ENCODE measurements at regions not wholly inside any gene's neighbourhood (a gene's known extent, or its start where the extent isn't known, plus 50 kb on each side); places are given as distances from the start of the nearest gene placed in this dataset.
"Not testable (repeated sequence)": the region's sequence is repeated elsewhere in the genome, so short reads cannot be mapped to it uniquely, and the experiment has no call there.

- ChIA-PET CTCF (interaction anchor here (1.5 kb wide), 1 partner anchor 12 kb away, joined by 5 read pairs; no protein-coding TSS in a partner anchor), POLR2A (interaction anchor here (0.6 kb wide), 1 partner anchor 348 kb away, joined by 3 read pairs; no protein-coding TSS in a partner anchor)
Observed at GRCh38 chr2:195564625-195565135, 92.3 kb upstream of the SLC39A10 start.

GRCh38 chr2:195563857-195564512, 93.0 kb upstream of the SLC39A10 start:
- ChIA-PET POLR2A (no interaction called here), CTCF (interaction anchor here (1.5 kb wide), 1 partner anchor 12 kb away, joined by 5 read pairs; no protein-coding TSS in a partner anchor)
- Histone ChIP-seq H3K9me3 (ENCODE audit: control insufficient read depth, insufficient read depth, low read depth, low read length) (no peaks in the 10 kb centered on the region), H3K36me3 (ENCODE audit: control insufficient read depth in 2 of 2, insufficient read depth in 1 of 2, low read length in 2 of 2) (no peaks in the 10 kb centered on the region), H3K4me3 (ENCODE audit: low read depth, low read length) (no peak overlapping the region), H3K4me1 (ENCODE audit: control insufficient read depth, insufficient read depth, low read length) (no peaks in the 10 kb centered on the region), H3K27ac (ENCODE audit: extremely low read depth, low read depth, low read length) (no peak overlapping the region)
- TF ChIP-seq ZNF248 (tag by site-specific recombination; IDR thresholded peaks at IDR 0.05): no peak
- no peak for TF ChIP-seq ZNF362 (tag by site-specific recombination; IDR thresholded peaks at IDR 0.05)
- TF ChIP-seq ZNF426 (tag by site-specific recombination; IDR thresholded peaks at IDR 0.05): no peak
- TF ChIP-seq ZNF521 (tag by site-specific recombination; IDR thresholded peaks at IDR 0.05): no peak
- no peak for TF ChIP-seq ZFP41 (tag by site-specific recombination; IDR thresholded peaks at IDR 0.05; ENCODE audit: borderline replicate concordance)

More at GRCh38 chr2:195564625-195565135, 92.3 kb upstream of the SLC39A10 start:
- not testable (repeated sequence) for H3K9me3 ChIP-seq (ENCODE audit: control insufficient read depth, insufficient read depth, low read depth, low read length); H3K4me1 ChIP-seq (ENCODE audit: control insufficient read depth, insufficient read depth, low read length); H3K27ac ChIP-seq (ENCODE audit: extremely low read depth, low read depth, low read length); H3K4me3 ChIP-seq (ENCODE audit: low read depth, low read length); H3K36me3 ChIP-seq (ENCODE audit: control insufficient read depth in 2 of 2, insufficient read depth in 1 of 2, low read length in 2 of 2)

- no peak overlapping the region for H3K4me3 ChIP-seq (ENCODE audit: low read depth, low read length)
- TF ChIP-seq ZNF76 (tag by site-specific recombination; IDR thresholded peaks at IDR 0.05; ENCODE audit: borderline replicate concordance, low read depth) (no peak), ZNF26 (tag by site-specific recombination; IDR thresholded peaks at IDR 0.05) (no peak), ZNF621 (tag by site-specific recombination; IDR thresholded peaks at IDR 0.05) (no peak), SCRT2 (tag by site-specific recombination; IDR thresholded peaks at IDR 0.05) (no peak), ZNF175 (tag by site-specific recombination; IDR thresholded peaks at IDR 0.05) (no peak), ZNF580 (tag by site-specific recombination; IDR thresholded peaks at IDR 0.05) (no peak), ZNF561 (tag by site-specific recombination; IDR thresholded peaks at IDR 0.05; ENCODE audit: borderline replicate concordance) (no peak), GFI1B (tag by site-specific recombination; IDR thresholded peaks at IDR 0.05) (no peak), INSM2 (tag by site-specific recombination; IDR thresholded peaks at IDR 0.05) (no peak)
- no peaks in the 10 kb centered on the region for H3K36me3 ChIP-seq (ENCODE audit: control insufficient read depth in 2 of 2, insufficient read depth in 1 of 2, low read length in 2 of 2)
- no peak overlapping the region for H3K27ac ChIP-seq (ENCODE audit: extremely low read depth, low read depth, low read length)
- H3K9me3 ChIP-seq (ENCODE audit: control insufficient read depth, insufficient read depth, low read depth, low read length): no peaks in the 10 kb centered on the region
- POLR2A ChIA-PET: no interaction called here
- H3K4me1 ChIP-seq (ENCODE audit: control insufficient read depth, insufficient read depth, low read length): no peaks in the 10 kb centered on the region
- CTCF ChIA-PET: no interaction called here
Observed at GRCh38 chr2:195562570-195563566, 94.2 kb upstream of the SLC39A10 start.
